Large intestine (tissue), 3 donors: ENCODE measurements at regions not wholly inside any gene's neighbourhood (a gene's known extent, or its start where the extent isn't known, plus 50 kb on each side); places are given as distances from the start of the nearest gene placed in this dataset.
A peak's percentile ranks its signal among the peaks of the same experiment; 100 is the strongest.

Experiments
- DNase-seq, 2 donors: peaks; one replicate each; pipeline versions ENCODE4 v3.0.0 to v3.0.0-alpha.2; 2013
- H3K27ac ChIP-seq: one replicate; pipeline ENCODE4 v1.5.1; 2013; ENCODE audit warnings: low read length
- H3K27me3 ChIP-seq: 2 replicates; pipeline ENCODE4 v1.6.1; 2013; ENCODE audit warnings: low read length; ENCODE audit not compliant: control insufficient read depth, insufficient read depth
- H3K36me3 ChIP-seq: 2 replicates; pipeline ENCODE4 v1.6.1; 2013; ENCODE audit warnings: low read length; ENCODE audit not compliant: control insufficient read depth, insufficient read depth
- H3K4me1 ChIP-seq: one replicate; pipeline ENCODE4 v1.6.1; 2013; ENCODE audit warnings: low read length; ENCODE audit not compliant: control insufficient read depth, insufficient read depth
- H3K4me3 ChIP-seq: one replicate; pipeline ENCODE4 v1.5.1; 2013; ENCODE audit warnings: low read length
- H3K9me3 ChIP-seq: one replicate; pipeline ENCODE4 v1.6.1; 2013; ENCODE audit warnings: mild to moderate bottlenecking, low read depth, low read length, moderate library complexity; ENCODE audit not compliant: control insufficient read depth
- WGBS: methylation state at CpG from one replicate; pipeline ENCODE4 v1.1.5; 2013; ENCODE audit warnings: low lambda C conversion rate; ENCODE audit not compliant: insufficient coverage; 5-methylcytosine and 5-hydroxymethylcytosine counted together

- no CpG with 5 or more reads among the region's 1 CpG for WGBS
These were observed 63.9 kb upstream of the MAF start for GRCh38 chr16:79664407-79664806.

DNA sequence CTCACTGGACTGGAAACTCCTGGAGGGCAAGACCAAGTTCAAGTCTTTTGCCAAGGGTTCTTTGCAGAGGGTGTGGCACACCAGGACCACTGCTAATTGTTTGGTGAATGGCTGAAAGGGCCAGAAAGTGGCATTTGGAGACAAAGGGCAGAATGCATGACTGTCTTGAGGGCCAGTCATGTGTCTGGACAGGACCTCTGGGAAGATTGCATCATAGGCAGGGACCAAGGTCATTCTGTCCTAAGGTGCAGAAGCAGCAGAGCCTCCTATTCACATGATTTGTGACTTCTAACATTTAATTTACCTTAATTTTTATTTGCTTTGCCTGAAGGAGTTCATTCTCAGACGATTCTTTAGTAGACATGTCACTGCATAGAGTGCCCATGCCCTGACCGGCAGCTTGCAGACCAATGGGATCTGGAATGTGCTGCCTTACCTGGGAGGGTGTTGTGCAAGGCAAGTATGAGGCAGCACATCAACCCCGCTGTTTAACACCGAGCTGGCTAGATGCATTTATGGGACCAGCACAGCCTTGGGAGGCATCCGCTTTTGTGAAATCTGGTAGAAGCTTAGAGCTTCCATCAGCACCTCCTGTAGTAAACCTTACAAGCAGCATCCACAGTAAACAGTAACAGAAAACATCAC, 62.3 kb upstream of the MAF start:
- Histone ChIP-seq H3K27ac (peak overlapping the region; percentile 14), H3K4me1 (peaks cover 13% of the 10 kb centered on the region), H3K9me3 (peaks cover 7% of the 10 kb centered on the region), H3K27me3 (no peaks in the 10 kb centered on the region), H3K36me3 (no peaks in the 10 kb centered on the region), H3K4me3 (no peak overlapping the region)
- no CpG with 5 or more reads among the region's 5 CpGs for WGBS
- peak; percentile 61 to 79 for DNase-seq

More at GRCh38 chr16:79664407-79664806, 63.9 kb upstream of the MAF start:
- Histone ChIP-seq H3K9me3 (peaks cover 7% of the 10 kb centered on the region), H3K27me3 (no peaks in the 10 kb centered on the region), H3K4me3 (no peak overlapping the region), H3K36me3 (no peaks in the 10 kb centered on the region), H3K4me1 (no peaks in the 10 kb centered on the region), H3K27ac (no peak overlapping the region)
- no peak for DNase-seq

DNA sequence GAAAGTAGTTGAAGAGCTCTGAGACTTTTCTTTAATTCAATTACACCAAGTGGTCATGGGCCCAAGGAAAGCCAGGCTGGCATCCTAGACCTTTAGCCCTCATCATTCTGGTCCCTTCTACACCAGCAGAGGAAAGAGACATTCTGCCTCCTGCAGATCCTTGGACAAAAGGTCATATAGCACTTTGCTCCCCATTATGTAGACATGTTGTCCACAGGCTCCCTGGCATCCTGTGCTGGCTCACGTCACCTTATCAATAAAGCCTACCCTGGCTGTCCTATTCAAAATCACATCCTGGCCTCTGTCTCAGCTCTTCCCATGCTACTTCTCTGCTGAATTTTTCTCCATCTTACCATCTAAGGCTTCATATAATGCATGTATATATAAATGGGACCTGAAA, 61.6 kb upstream of the MAF start:
- no CpG with 5 or more reads among the region's 1 CpG for WGBS
- no peak for DNase-seq
- H3K4me1 ChIP-seq: peaks cover 15% of the 10 kb centered on the region
- H3K36me3 ChIP-seq: no peaks in the 10 kb centered on the region
- H3K27ac ChIP-seq: peak overlapping the region; percentile 10
- peaks cover 7% of the 10 kb centered on the region for H3K9me3 ChIP-seq
- no peak overlapping the region for H3K4me3 ChIP-seq
- no peaks in the 10 kb centered on the region for H3K27me3 ChIP-seq

- H3K4me1 ChIP-seq: peaks cover 20% of the 10 kb centered on the region
- whole genome bisulfite sequencing: no CpG with 5 or more reads among the region's 5 CpGs
- H3K4me3 ChIP-seq: no peak overlapping the region
- no peak overlapping the region for H3K27ac ChIP-seq
- no peaks in the 10 kb centered on the region for H3K36me3 ChIP-seq
- no peaks in the 10 kb centered on the region for H3K27me3 ChIP-seq
- peaks cover 7% of the 10 kb centered on the region for H3K9me3 ChIP-seq
- DNase-seq: no peak
These were observed 61.0 kb upstream of the MAF start for GRCh38 chr16:79661578-79661977.

- WGBS: no CpG with 5 or more reads among the region's 5 CpGs
- DNase-seq: no peak
- no peaks in the 10 kb centered on the region for H3K27me3 ChIP-seq
- H3K4me1 ChIP-seq: peaks cover 21% of the 10 kb centered on the region
- peaks cover 7% of the 10 kb centered on the region for H3K9me3 ChIP-seq
- H3K27ac ChIP-seq: no peak overlapping the region
- H3K36me3 ChIP-seq: no peaks in the 10 kb centered on the region
- H3K4me3 ChIP-seq: no peak overlapping the region
These were observed 58.8 kb upstream of the MAF start for GRCh38 chr16:79659344-79659743.

GRCh38 chr16:79658301-79659033, 57.9 kb upstream of the MAF start:
- no CpG with 5 or more reads among the region's 22 CpGs for WGBS
- H3K9me3 ChIP-seq: peaks cover 7% of the 10 kb centered on the region
- H3K36me3 ChIP-seq: no peaks in the 10 kb centered on the region
- no peak overlapping the region for H3K4me3 ChIP-seq
- H3K27ac ChIP-seq: peak overlapping the region; percentile 57
- DNase-seq: peak; percentile 72 to 87
- peaks cover 27% of the 10 kb centered on the region for H3K4me1 ChIP-seq
- H3K27me3 ChIP-seq: no peaks in the 10 kb centered on the region

DNA sequence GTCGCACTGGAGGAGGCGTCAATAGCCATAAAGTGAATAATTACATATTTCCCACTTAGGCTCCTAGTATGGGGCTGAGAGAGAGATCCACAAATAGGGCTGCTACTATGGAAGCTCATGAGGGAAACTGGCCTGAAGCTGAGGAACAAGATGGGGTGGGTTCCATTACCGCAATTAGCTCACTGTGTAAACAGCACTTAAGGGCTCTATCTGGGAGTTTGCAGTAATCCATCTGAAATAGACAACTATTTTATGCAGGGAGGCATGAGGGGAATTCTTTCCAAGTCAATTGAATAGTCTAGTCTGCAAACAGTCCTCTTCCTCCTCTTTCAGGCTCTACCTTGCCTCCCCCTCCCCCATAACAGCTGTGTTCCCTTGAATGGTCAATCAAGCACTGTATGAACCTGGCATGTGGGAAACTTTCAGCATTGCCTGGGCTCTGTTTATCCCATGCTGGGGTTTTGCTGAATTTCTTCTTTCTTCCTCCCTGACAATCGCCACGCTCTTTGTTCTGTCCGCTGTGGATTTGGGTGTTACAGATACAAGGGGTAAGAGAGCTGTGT, 56.1 kb upstream of the MAF start:
- DNase-seq: peak; percentile 17 to 56
- Histone ChIP-seq H3K4me1 (peaks cover 31% of the 10 kb centered on the region), H3K9me3 (peaks cover 1% of the 10 kb centered on the region), H3K27me3 (no peaks in the 10 kb centered on the region), H3K36me3 (no peaks in the 10 kb centered on the region), H3K4me3 (no peak overlapping the region), H3K27ac (no peak overlapping the region)
- WGBS: no CpG with 5 or more reads among the region's 6 CpGs

DNA sequence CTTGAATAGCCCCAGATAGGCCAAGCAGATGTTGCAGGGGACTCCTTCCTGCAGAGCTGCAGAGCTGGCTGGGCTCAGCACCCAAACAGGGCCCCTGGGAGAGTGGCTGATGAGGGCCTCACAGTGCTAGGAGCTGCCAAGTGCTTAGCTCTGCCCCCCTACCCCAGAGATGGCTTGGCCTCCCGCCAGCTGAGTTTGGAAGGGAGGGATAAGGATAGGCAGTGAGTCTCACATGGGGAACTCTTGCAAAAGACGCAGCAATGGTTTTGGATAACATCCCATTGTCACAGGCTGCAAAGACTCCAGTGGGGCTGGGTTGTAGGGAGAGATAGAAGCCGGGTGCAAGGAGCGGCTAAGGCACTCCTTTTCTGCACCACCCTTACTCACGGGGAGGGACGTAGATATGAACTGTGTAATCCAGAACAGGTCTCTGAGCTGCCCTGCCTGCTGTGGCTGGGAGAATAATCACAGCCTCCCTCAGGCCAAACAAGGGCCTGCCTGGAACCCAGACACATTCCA, 52.9 kb upstream of the MAF start:
- Histone ChIP-seq H3K9me3 (no peaks in the 10 kb centered on the region), H3K4me1 (peaks cover 24% of the 10 kb centered on the region), H3K36me3 (no peaks in the 10 kb centered on the region), H3K4me3 (no peak overlapping the region), H3K27ac (peak overlapping the region; percentile 34), H3K27me3 (no peaks in the 10 kb centered on the region)
- no CpG with 5 or more reads among the region's 6 CpGs for WGBS
- DNase-seq: peak; percentile 54 to 82

GRCh38 chr16:79651363-79651762, 50.8 kb upstream of the MAF start:
- no CpG with 5 or more reads among the region's 7 CpGs for WGBS
- no peaks in the 10 kb centered on the region for H3K27me3 ChIP-seq

More at GRCh38 chr16:79651363-79651762, 50.8 kb upstream of the MAF start:
- Histone ChIP-seq H3K27ac (no peak overlapping the region), H3K4me1 (peaks cover 10% of the 10 kb centered on the region), H3K4me3 (no peak overlapping the region), H3K9me3 (no peaks in the 10 kb centered on the region), H3K36me3 (no peaks in the 10 kb centered on the region)
- no peak for DNase-seq
